Liver (tissue), 8 donors: ENCODE measurements at regions not wholly inside any gene's neighbourhood (a gene's known extent, or its start where the extent isn't known, plus 50 kb on each side); places are given as distances from the start of the nearest gene placed in this dataset.

ENCODE experiments used
- DNase-seq: peaks from one replicate; pipeline ENCODE4 v3.0.0-alpha.2; 2017; ENCODE audit warnings: low spot score
- H3K27ac ChIP-seq, 2 donors: one replicate each; pipeline ENCODE4 v1.7.0; 2013; ENCODE audit warnings: inconsistent platforms in 2 of 2, low read length in 2 of 2, control low read depth in 1 of 2, low read depth in 1 of 2, mild to moderate bottlenecking in 1 of 2
- H3K27me3 ChIP-seq, 4 donors: one replicate each; pipeline versions ENCODE4 v1.6.1 to v1.7.0; 2013; ENCODE audit warnings: low read length in 3 of 4, inconsistent platforms in 1 of 4, mild to moderate bottlenecking in 1 of 4, moderate library complexity in 1 of 4; ENCODE audit not compliant: control insufficient read depth in 4 of 4, insufficient read depth in 4 of 4
- H3K36me3 ChIP-seq, 4 donors: one replicate each; pipeline versions ENCODE4 v1.6.1 to v1.7.0; 2013; ENCODE audit warnings: low read length in 3 of 4, mild to moderate bottlenecking in 3 of 4, low read depth in 1 of 4, moderate library complexity in 1 of 4; ENCODE audit not compliant: control insufficient read depth in 4 of 4, insufficient read depth in 3 of 4
- H3K4me1 ChIP-seq, 4 donors: one replicate each; pipeline versions ENCODE4 v1.6.1 to v1.7.0; 2013; ENCODE audit warnings: low read length in 3 of 4, mild to moderate bottlenecking in 3 of 4, moderate library complexity in 1 of 4; ENCODE audit not compliant: control insufficient read depth in 4 of 4, insufficient read depth in 4 of 4
- H3K4me3 ChIP-seq, 3 donors: one replicate each; pipeline versions ENCODE4 v1.6.1 to v1.7.0; 2013; ENCODE audit warnings: low read length in 3 of 3, control low read depth in 1 of 3, low read depth in 1 of 3, mild to moderate bottlenecking in 1 of 3
- H3K9ac ChIP-seq, 2 donors: one replicate each; pipeline ENCODE4 v1.7.0; 2013; ENCODE audit warnings: low read length in 2 of 2, mild to moderate bottlenecking in 2 of 2, moderate library complexity in 2 of 2, control low read depth in 1 of 2, low read depth in 1 of 2
- H3K9me3 ChIP-seq, 4 donors: one replicate each; pipeline versions ENCODE4 v1.6.1 to v1.7.0; 2013; ENCODE audit warnings: low read length in 3 of 4; ENCODE audit not compliant: control insufficient read depth in 4 of 4
- ATF3 ChIP-seq: IDR thresholded peaks from 2 replicates; pipeline ENCODE4 v1.6.1; 2016; ENCODE audit warnings: antibody characterized with exemption
- CTCF ChIP-seq: fragments of 150-350 bp; IDR thresholded peaks from 2 replicates; pipeline ENCODE4 v1.5.1; 2017; ENCODE audit warnings: improper control_type of control experiment, low read depth, low read length; ENCODE audit not compliant: missing input control
- EGR1 ChIP-seq, 2 donors: IDR thresholded peaks; 2 replicates each; pipeline ENCODE4 v1.6.1; 2016 to 2018; ENCODE audit warnings: antibody characterized with exemption in 2 of 2, low read depth in 2 of 2
- FOXA1 ChIP-seq: IDR thresholded peaks from 2 replicates; pipeline ENCODE4 v1.6.1; 2016; ENCODE audit warnings: antibody characterized with exemption
- FOXA2 ChIP-seq: IDR thresholded peaks from 2 replicates; pipeline ENCODE4 v1.6.1; 2016; ENCODE audit warnings: antibody characterized with exemption
- GABPA ChIP-seq, 2 donors: IDR thresholded peaks in 1 of 2; conservative IDR thresholded peaks in 1 of 2; 2 replicates each; pipeline ENCODE4 v1.6.1; 2016; ENCODE audit warnings: antibody characterized with exemption in 2 of 2, mild to moderate bottlenecking in 1 of 2, moderate library complexity in 1 of 2
- HNF4A ChIP-seq, 2 donors: conservative IDR thresholded peaks; 2 replicates each; pipeline ENCODE4 v1.6.1; 2016; ENCODE audit warnings: antibody characterized with exemption in 2 of 2, mild to moderate bottlenecking in 2 of 2
- HNF4G ChIP-seq: IDR thresholded peaks from 2 replicates; pipeline ENCODE4 v1.6.1; 2016; ENCODE audit warnings: antibody characterized with exemption
- JUND ChIP-seq, 2 donors: IDR thresholded peaks; 2 replicates each; pipeline ENCODE4 v1.6.1; 2016; ENCODE audit warnings: antibody characterized with exemption in 2 of 2
- RAD21 ChIP-seq, 2 donors: IDR thresholded peaks; 2 replicates each; pipeline ENCODE4 v1.6.1; 2016; ENCODE audit warnings: antibody characterized with exemption in 2 of 2, mild to moderate bottlenecking in 2 of 2
- TAF1 ChIP-seq: conservative IDR thresholded peaks from 2 replicates; pipeline ENCODE4 v1.6.1; 2016; ENCODE audit warnings: antibody characterized with exemption, mild to moderate bottlenecking
- YY1 ChIP-seq: IDR thresholded peaks from 2 replicates; pipeline ENCODE4 v1.6.1; 2016; ENCODE audit warnings: antibody characterized with exemption, mild to moderate bottlenecking
- WGBS: extraction: QIAGEN DNeasy Blood & Tissue Kit; methylation state at CpG from one replicate; pipeline ENCODE4 v1.1.7; 2013; 5-methylcytosine and 5-hydroxymethylcytosine counted together
- TF ChIP-seq, protein P1 (sequence below): IDR thresholded peaks from 2 replicates; pipeline ENCODE4 v1.6.1; 2016; ENCODE audit warnings: antibody characterized with exemption
- donor health status: healthy.
- donor health status: healthy.
- donor health status: healthy.
- donor health status: healthy.
- donor health status: healthy.

- no peak for TF ChIP-seq CTCF
- TF ChIP-seq HNF4G, result no peak
- TF ChIP-seq FOXA2, result no peak
Measured at GRCh38 chr1:199472978-199473377, 554.5 kb upstream of the NR5A2 start (continued).

GRCh38 chr1:199474738-199475137 lies 552.8 kb upstream of the NR5A2 start:
- TF ChIP-seq, protein P1, sequence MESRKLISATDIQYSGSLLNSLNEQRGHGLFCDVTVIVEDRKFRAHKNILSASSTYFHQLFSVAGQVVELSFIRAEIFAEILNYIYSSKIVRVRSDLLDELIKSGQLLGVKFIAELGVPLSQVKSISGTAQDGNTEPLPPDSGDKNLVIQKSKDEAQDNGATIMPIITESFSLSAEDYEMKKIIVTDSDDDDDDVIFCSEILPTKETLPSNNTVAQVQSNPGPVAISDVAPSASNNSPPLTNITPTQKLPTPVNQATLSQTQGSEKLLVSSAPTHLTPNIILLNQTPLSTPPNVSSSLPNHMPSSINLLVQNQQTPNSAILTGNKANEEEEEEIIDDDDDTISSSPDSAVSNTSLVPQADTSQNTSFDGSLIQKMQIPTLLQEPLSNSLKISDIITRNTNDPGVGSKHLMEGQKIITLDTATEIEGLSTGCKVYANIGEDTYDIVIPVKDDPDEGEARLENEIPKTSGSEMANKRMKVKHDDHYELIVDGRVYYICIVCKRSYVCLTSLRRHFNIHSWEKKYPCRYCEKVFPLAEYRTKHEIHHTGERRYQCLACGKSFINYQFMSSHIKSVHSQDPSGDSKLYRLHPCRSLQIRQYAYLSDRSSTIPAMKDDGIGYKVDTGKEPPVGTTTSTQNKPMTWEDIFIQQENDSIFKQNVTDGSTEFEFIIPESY, result no peak
- no peak for TF ChIP-seq JUND (IDR thresholded peaks at IDR 0.05)
- TF ChIP-seq CTCF, result no peak
- TF ChIP-seq GABPA (IDR thresholded peaks at IDR 0.05 in 1 of 2, conservative IDR thresholded peaks at IDR 0.05 in 1 of 2), result no peak
- no peak for TF ChIP-seq FOXA2
- TF ChIP-seq ATF3, result no peak
- TF ChIP-seq FOXA1, result no peak
- no peak for TF ChIP-seq HNF4A (conservative IDR thresholded peaks at IDR 0.05)
- no peak for TF ChIP-seq HNF4G
- no peak for TF ChIP-seq RAD21 (IDR thresholded peaks at IDR 0.05)
- TF ChIP-seq YY1, result no peak
- TF ChIP-seq EGR1 (IDR thresholded peaks at IDR 0.05; ENCODE audit: low read depth in 2 of 2), result no peak
- TF ChIP-seq TAF1, result no peak
- H3K4me1 ChIP-seq, result no peaks in the 10 kb centered on the region
- WGBS, result 77% methylated on average over 2 of the region's 2 CpGs
- no peak for DNase-seq
- H3K9me3 ChIP-seq, result no peaks in the 10 kb centered on the region
- H3K27ac ChIP-seq, result no peak overlapping the region
- H3K9ac ChIP-seq, result no peak overlapping the region
- H3K36me3 ChIP-seq, result no peaks in the 10 kb centered on the region
- H3K4me3 ChIP-seq, result no peak overlapping the region
- no peaks in the 10 kb centered on the region for H3K27me3 ChIP-seq

GRCh38 chr1:199482426-199482825 lies 545.1 kb upstream of the NR5A2 start:
- no peak overlapping the region for H3K9ac ChIP-seq
- no peaks in the 10 kb centered on the region for H3K4me1 ChIP-seq
- no peaks in the 10 kb centered on the region for H3K9me3 ChIP-seq
- no peak for DNase-seq
- H3K27ac ChIP-seq, result no peak overlapping the region
- H3K27me3 ChIP-seq, result no peaks in the 10 kb centered on the region
- WGBS, result 91% methylated on average over 4 of the region's 4 CpGs
- H3K4me3 ChIP-seq, result no peak overlapping the region
- H3K36me3 ChIP-seq, result no peaks in the 10 kb centered on the region
- TF ChIP-seq RAD21 (IDR thresholded peaks at IDR 0.05), result no peak
- no peak for TF ChIP-seq FOXA1
- no peak for TF ChIP-seq JUND (IDR thresholded peaks at IDR 0.05)
- no peak for TF ChIP-seq HNF4A (conservative IDR thresholded peaks at IDR 0.05)
- no peak for TF ChIP-seq YY1
- no peak for TF ChIP-seq FOXA2
- TF ChIP-seq, protein P1, result no peak
- TF ChIP-seq ATF3, result no peak
- TF ChIP-seq TAF1, result no peak
